Liver (tissue), 6 donors: ENCODE measurements at regions not wholly inside any gene's neighbourhood (a gene's known extent, or its start where the extent isn't known, plus 50 kb on each side); places are given as distances from the start of the nearest gene placed in this dataset.
"Not testable (repeated sequence)": the region's sequence is repeated elsewhere in the genome, so short reads cannot be mapped to it uniquely, and the experiment has no call there.

Source experiments
- DNase-seq: peaks from one replicate; pipeline ENCODE4 v3.0.0-alpha.2; 2017; ENCODE audit warnings: low spot score
- H3K27ac ChIP-seq, 2 donors: one replicate each; pipeline ENCODE4 v1.7.0; 2013; ENCODE audit warnings: inconsistent platforms in 2 of 2, low read length in 2 of 2, control low read depth in 1 of 2, low read depth in 1 of 2, mild to moderate bottlenecking in 1 of 2
- H3K27me3 ChIP-seq, 4 donors: one replicate each; pipeline versions ENCODE4 v1.6.1 to v1.7.0; 2013; ENCODE audit warnings: low read length in 3 of 4, inconsistent platforms in 1 of 4, mild to moderate bottlenecking in 1 of 4, moderate library complexity in 1 of 4; ENCODE audit not compliant: control insufficient read depth in 4 of 4, insufficient read depth in 4 of 4
- H3K36me3 ChIP-seq, 4 donors: one replicate each; pipeline versions ENCODE4 v1.6.1 to v1.7.0; 2013; ENCODE audit warnings: low read length in 3 of 4, mild to moderate bottlenecking in 3 of 4, low read depth in 1 of 4, moderate library complexity in 1 of 4; ENCODE audit not compliant: control insufficient read depth in 4 of 4, insufficient read depth in 3 of 4
- H3K4me1 ChIP-seq, 4 donors: one replicate each; pipeline versions ENCODE4 v1.6.1 to v1.7.0; 2013; ENCODE audit warnings: low read length in 3 of 4, mild to moderate bottlenecking in 3 of 4, moderate library complexity in 1 of 4; ENCODE audit not compliant: control insufficient read depth in 4 of 4, insufficient read depth in 4 of 4
- H3K4me3 ChIP-seq, 3 donors: one replicate each; pipeline versions ENCODE4 v1.6.1 to v1.7.0; 2013; ENCODE audit warnings: low read length in 3 of 3, control low read depth in 1 of 3, low read depth in 1 of 3, mild to moderate bottlenecking in 1 of 3
- H3K9ac ChIP-seq, 2 donors: one replicate each; pipeline ENCODE4 v1.7.0; 2013; ENCODE audit warnings: low read length in 2 of 2, mild to moderate bottlenecking in 2 of 2, moderate library complexity in 2 of 2, control low read depth in 1 of 2, low read depth in 1 of 2
- H3K9me3 ChIP-seq, 4 donors: one replicate each; pipeline versions ENCODE4 v1.6.1 to v1.7.0; 2013; ENCODE audit warnings: low read length in 3 of 4; ENCODE audit not compliant: control insufficient read depth in 4 of 4
- WGBS: extraction: QIAGEN DNeasy Blood & Tissue Kit; methylation state at CpG from one replicate; pipeline ENCODE4 v1.1.7; 2013; 5-methylcytosine and 5-hydroxymethylcytosine counted together
- donor health status: healthy.
- donor health status: healthy.
- donor health status: healthy.

- H3K27me3 ChIP-seq, H3K9ac ChIP-seq, H3K36me3 ChIP-seq, H3K27ac ChIP-seq, H3K4me3 ChIP-seq, DNase-seq, H3K9me3 ChIP-seq, H3K4me1 ChIP-seq: not testable (repeated sequence)
- no CpG with 5 or more reads among the region's 2 CpGs for WGBS
These were observed 5450.2 kb upstream of the TPTE start for GRCh38 chr21:5071180-5071579.

GRCh38 chr21:5076854-5077253, 5444.5 kb upstream of the TPTE start:
- H3K36me3 ChIP-seq, H3K4me1 ChIP-seq: not testable (repeated sequence)
- no CpG with 5 or more reads among the region's 7 CpGs for WGBS

GRCh38 chr21:5079361-5079760, 5442.0 kb upstream of the TPTE start:
- not testable (repeated sequence) for H3K4me1 ChIP-seq, H3K27me3 ChIP-seq, H3K4me3 ChIP-seq, H3K9ac ChIP-seq, H3K36me3 ChIP-seq, H3K27ac ChIP-seq, H3K9me3 ChIP-seq, DNase-seq
- WGBS = no CpG with 5 or more reads among the region's 8 CpGs

More at GRCh38 chr21:5076854-5077253, 5444.5 kb upstream of the TPTE start:
- not testable (repeated sequence) for DNase-seq, H3K9ac ChIP-seq, H3K27me3 ChIP-seq, H3K27ac ChIP-seq, H3K4me3 ChIP-seq, H3K9me3 ChIP-seq

GRCh38 chr21:5080015-5080414, 5441.4 kb upstream of the TPTE start:
- not testable (repeated sequence) for H3K4me3 ChIP-seq, H3K27me3 ChIP-seq, H3K27ac ChIP-seq, H3K9ac ChIP-seq, H3K4me1 ChIP-seq, H3K36me3 ChIP-seq, H3K9me3 ChIP-seq, DNase-seq
- no CpG with 5 or more reads among the region's 5 CpGs for WGBS

GRCh38 chr21:5084246-5084645, 5437.1 kb upstream of the TPTE start:
- not testable (repeated sequence) for H3K9ac ChIP-seq, H3K27me3 ChIP-seq, DNase-seq, H3K9me3 ChIP-seq, H3K36me3 ChIP-seq, H3K4me1 ChIP-seq, H3K4me3 ChIP-seq, H3K27ac ChIP-seq
- WGBS = 91% methylated on average over 4 of the region's 8 CpGs

GRCh38 chr21:5085456-5085855, 5435.9 kb upstream of the TPTE start:
- H3K27me3 ChIP-seq, DNase-seq, H3K36me3 ChIP-seq, H3K27ac ChIP-seq, H3K4me3 ChIP-seq, H3K9ac ChIP-seq, H3K4me1 ChIP-seq, H3K9me3 ChIP-seq: not testable (repeated sequence)
- 26% methylated on average over 5 of the region's 13 CpGs for WGBS

- DNase-seq, H3K4me1 ChIP-seq, H3K9ac ChIP-seq, H3K27me3 ChIP-seq, H3K4me3 ChIP-seq, H3K36me3 ChIP-seq, H3K9me3 ChIP-seq, H3K27ac ChIP-seq: not testable (repeated sequence)
- WGBS = 95% methylated on average over 9 of the region's 17 CpGs
These were observed 5435.0 kb upstream of the TPTE start for GRCh38 chr21:5086416-5086815.

- H3K36me3 ChIP-seq, H3K9me3 ChIP-seq, H3K9ac ChIP-seq, H3K4me1 ChIP-seq, H3K4me3 ChIP-seq, DNase-seq, H3K27me3 ChIP-seq, H3K27ac ChIP-seq: not testable (repeated sequence)
- no CpG with 5 or more reads among the region's 20 CpGs for WGBS
These were observed 5432.6 kb upstream of the TPTE start for GRCh38 chr21:5088820-5089219.

GRCh38 chr21:5089399-5090089, 5431.8 kb upstream of the TPTE start:
- H3K4me3 ChIP-seq, H3K9ac ChIP-seq, DNase-seq, H3K9me3 ChIP-seq, H3K27ac ChIP-seq, H3K27me3 ChIP-seq, H3K36me3 ChIP-seq, H3K4me1 ChIP-seq: not testable (repeated sequence)
- WGBS = 82% methylated on average over 4 of the region's 15 CpGs
